ENCODE measurements at regions not wholly inside any gene's neighbourhood (a gene's known extent, or its start where the extent isn't known, plus 50 kb on each side); places are given as distances from the start of the nearest gene placed in this dataset.

GRCh38 chr1:239527051-239527693, 140.8 kb downstream of the CHRM3 start:
- Histone ChIP-seq H3K4me1 (ENCODE audit: low read length) (no peaks in the 10 kb centered on the region), H3K9ac (ENCODE audit: low read length) (no peak overlapping the region), H3K4me3 (ENCODE audit: low read length) (no peak overlapping the region), H3K9me3 (replicated peaks; ENCODE audit: insufficient read depth, low read length) (no peaks in the 10 kb centered on the region), H3K36me3 (replicated peaks; ENCODE audit: insufficient read depth, low read length) (no peaks in the 10 kb centered on the region), H3K27ac (ENCODE audit: low read length) (no peak overlapping the region), H3K27me3 (replicated peaks; ENCODE audit: insufficient read depth, low read length) (no peaks in the 10 kb centered on the region), H3K4me2 (ENCODE audit: low read depth, low read length) (no peak overlapping the region), H4K20me1 (ENCODE audit: insufficient read depth, low read length) (no peaks in the 10 kb centered on the region), H3K79me2 (ENCODE audit: low read length) (no peaks in the 10 kb centered on the region), H2AFZ (ENCODE audit: low read length) (no peak overlapping the region), H3K9me2 (replicated peaks; ENCODE audit: insufficient read depth, low read length) (no peaks in the 10 kb centered on the region), H3F3A (ENCODE audit: insufficient read depth, low read length) (no peaks in the 10 kb centered on the region)
- DNase-seq = no peak
- TF ChIP-seq EZH2 (optimal IDR thresholded peaks at IDR 0.05; ENCODE audit: low read depth, low read length) (no peak), EZH2phosphoT487 (IDR thresholded peaks at IDR 0.05; ENCODE audit: low read length) (no peak), CTCF (IDR thresholded peaks at IDR 0.05; ENCODE audit: low read length) (no peak)

- H3K36me3 ChIP-seq (replicated peaks; ENCODE audit: insufficient read depth, low read length) = no peaks in the 10 kb centered on the region
- no peaks in the 10 kb centered on the region for H3K4me1 ChIP-seq (ENCODE audit: low read length)
- no peaks in the 10 kb centered on the region for H3K9me3 ChIP-seq (replicated peaks; ENCODE audit: insufficient read depth, low read length)
- H3K9me2 ChIP-seq (replicated peaks; ENCODE audit: insufficient read depth, low read length) = no peaks in the 10 kb centered on the region
- TF ChIP-seq EZH2 (optimal IDR thresholded peaks at IDR 0.05; ENCODE audit: low read depth, low read length) (no peak), CTCF (IDR thresholded peaks at IDR 0.05; ENCODE audit: low read length) (no peak), EZH2phosphoT487 (IDR thresholded peaks at IDR 0.05; ENCODE audit: low read length) (no peak)
- H3K4me3 ChIP-seq (ENCODE audit: low read length) = no peak overlapping the region
- no peak for DNase-seq
- no peaks in the 10 kb centered on the region for H3K79me2 ChIP-seq (ENCODE audit: low read length)
- H3F3A ChIP-seq (ENCODE audit: insufficient read depth, low read length) = no peaks in the 10 kb centered on the region
- no peaks in the 10 kb centered on the region for H3K27me3 ChIP-seq (replicated peaks; ENCODE audit: insufficient read depth, low read length)
- H3K4me2 ChIP-seq (ENCODE audit: low read depth, low read length) = no peak overlapping the region
- no peak overlapping the region for H3K9ac ChIP-seq (ENCODE audit: low read length)
- no peaks in the 10 kb centered on the region for H4K20me1 ChIP-seq (ENCODE audit: insufficient read depth, low read length)
- no peak overlapping the region for H3K27ac ChIP-seq (ENCODE audit: low read length)
- no peak overlapping the region for H2AFZ ChIP-seq (ENCODE audit: low read length)
Observed at GRCh38 chr1:239536165-239536849, 149.9 kb downstream of the CHRM3 start.

- no peak overlapping the region for H3K4me3 ChIP-seq (ENCODE audit: low read length)
- no peak overlapping the region for H2AFZ ChIP-seq (ENCODE audit: low read length)
- no peaks in the 10 kb centered on the region for H3K27me3 ChIP-seq (replicated peaks; ENCODE audit: insufficient read depth, low read length)
- no peak overlapping the region for H3K27ac ChIP-seq (ENCODE audit: low read length)
- H3K9me2 ChIP-seq (replicated peaks; ENCODE audit: insufficient read depth, low read length) = no peaks in the 10 kb centered on the region
- no peak overlapping the region for H3K4me2 ChIP-seq (ENCODE audit: low read depth, low read length)
- H3K79me2 ChIP-seq (ENCODE audit: low read length) = no peaks in the 10 kb centered on the region
- DNase-seq = no peak
- TF ChIP-seq CTCF (IDR thresholded peaks at IDR 0.05; ENCODE audit: low read length) (no peak), EZH2 (optimal IDR thresholded peaks at IDR 0.05; ENCODE audit: low read depth, low read length) (no peak), EZH2phosphoT487 (IDR thresholded peaks at IDR 0.05; ENCODE audit: low read length) (no peak)
- no peaks in the 10 kb centered on the region for H4K20me1 ChIP-seq (ENCODE audit: insufficient read depth, low read length)
- H3F3A ChIP-seq (ENCODE audit: insufficient read depth, low read length) = no peaks in the 10 kb centered on the region
- H3K36me3 ChIP-seq (replicated peaks; ENCODE audit: insufficient read depth, low read length) = no peaks in the 10 kb centered on the region
- H3K9ac ChIP-seq (ENCODE audit: low read length) = no peak overlapping the region
- no peaks in the 10 kb centered on the region for H3K9me3 ChIP-seq (replicated peaks; ENCODE audit: insufficient read depth, low read length)
- no peaks in the 10 kb centered on the region for H3K4me1 ChIP-seq (ENCODE audit: low read length)
Observed at GRCh38 chr1:239537795-239538194, 151.4 kb downstream of the CHRM3 start.
